H1 (cell line): ENCODE measurements at regions not wholly inside any gene's neighbourhood (a gene's known extent, or its start where the extent isn't known, plus 50 kb on each side); places are given as distances from the start of the nearest gene placed in this dataset.

Experiments
- CREB1 ChIP-seq: IDR thresholded peaks from 2 replicates; pipeline ENCODE4 v1.6.1; 2012; ENCODE audit warnings: inconsistent platforms
- EP300 ChIP-seq, 2 experiments: IDR thresholded peaks; 1 replicate in 1 of 2; 2 replicates in 1 of 2; pipeline ENCODE4 v1.6.1; 2011 to 2012; ENCODE audit warnings: low read depth in 2 of 2, low read length in 2 of 2, mild to moderate bottlenecking in 2 of 2, borderline replicate concordance in 1 of 2, inconsistent platforms in 1 of 2, moderate library complexity in 1 of 2
- EZH2 ChIP-seq: fragments of 200-600 bp; sonication (generic); IDR thresholded peaks from 2 replicates; pipeline ENCODE4 v1.7.1; 2012; ENCODE audit warnings: low read depth, mild to moderate bottlenecking, moderate library complexity, low read length, inconsistent platforms; ENCODE audit not compliant: severe bottlenecking
- POLR2A ChIP-seq, 2 experiments: IDR thresholded peaks; 1 replicate in 1 of 2; 2 replicates in 1 of 2; pipeline ENCODE4 v1.6.1; 2011; ENCODE audit warnings: low read depth in 2 of 2, low read length in 2 of 2, mild to moderate bottlenecking in 2 of 2; ENCODE audit errors: control extremely low read depth in 1 of 2
- RXRA ChIP-seq: IDR thresholded peaks from 2 replicates; pipeline ENCODE4 v1.6.1; 2011; ENCODE audit warnings: low read depth, mild to moderate bottlenecking, low read length, moderate library complexity; ENCODE audit not compliant: insufficient read depth
- SIX5 ChIP-seq: IDR thresholded peaks from 2 replicates; pipeline ENCODE4 v1.6.1; 2011; ENCODE audit warnings: mild to moderate bottlenecking, low read depth, low read length
- SP4 ChIP-seq: IDR thresholded peaks from 2 replicates; pipeline ENCODE4 v1.6.1; 2012; ENCODE audit warnings: low read length, inconsistent platforms
- TAF1 ChIP-seq: IDR thresholded peaks from 2 replicates; pipeline ENCODE4 v1.6.1; 2011; ENCODE audit warnings: mild to moderate bottlenecking, low read depth, low read length
- YY1 ChIP-seq: IDR thresholded peaks from 2 replicates; pipeline ENCODE4 v1.6.1; 2011; ENCODE audit warnings: low read depth, mild to moderate bottlenecking, low read length
- TF ChIP-seq, protein P1 (sequence below): IDR thresholded peaks from 2 replicates; pipeline ENCODE4 v1.6.1; 2012; ENCODE audit warnings: inconsistent platforms
- TF ChIP-seq, protein P2 (sequence below), 3 experiments: IDR thresholded peaks; 1 replicate in 2 of 3; 2 replicates in 1 of 3; pipeline versions ENCODE4 v1.5.1 to v1.6.1; 2011; ENCODE audit warnings: low read length in 3 of 3, mild to moderate bottlenecking in 3 of 3, inconsistent platforms in 2 of 3, low read depth in 1 of 3, moderate library complexity in 1 of 3; ENCODE audit not compliant: insufficient read depth in 1 of 3; ENCODE audit errors: control extremely low read depth in 1 of 3

DNA sequence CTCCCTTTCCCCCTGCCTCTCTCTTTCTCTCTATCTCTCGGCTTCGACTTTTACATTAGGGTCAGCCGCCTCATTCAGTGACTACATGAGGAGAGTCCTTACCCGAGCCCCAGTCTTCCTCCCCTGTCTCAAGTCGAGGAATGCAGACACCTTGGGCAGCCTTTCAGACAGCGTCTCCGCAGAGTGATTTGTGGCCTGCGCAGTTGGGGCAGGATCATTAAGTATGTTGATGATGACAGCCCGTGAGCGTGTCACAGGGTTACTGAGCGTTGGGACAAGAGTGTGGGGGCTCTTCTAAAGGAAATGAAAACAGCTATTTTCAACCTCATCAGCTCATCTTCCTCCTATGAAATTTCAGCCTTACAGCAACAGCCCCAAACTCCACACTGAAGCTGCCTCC lies 312.1 kb upstream of the GATB start:
- TF ChIP-seq, protein P1, sequence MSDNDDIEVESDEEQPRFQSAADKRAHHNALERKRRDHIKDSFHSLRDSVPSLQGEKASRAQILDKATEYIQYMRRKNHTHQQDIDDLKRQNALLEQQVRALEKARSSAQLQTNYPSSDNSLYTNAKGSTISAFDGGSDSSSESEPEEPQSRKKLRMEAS: no peak
- TF ChIP-seq, protein P2, sequence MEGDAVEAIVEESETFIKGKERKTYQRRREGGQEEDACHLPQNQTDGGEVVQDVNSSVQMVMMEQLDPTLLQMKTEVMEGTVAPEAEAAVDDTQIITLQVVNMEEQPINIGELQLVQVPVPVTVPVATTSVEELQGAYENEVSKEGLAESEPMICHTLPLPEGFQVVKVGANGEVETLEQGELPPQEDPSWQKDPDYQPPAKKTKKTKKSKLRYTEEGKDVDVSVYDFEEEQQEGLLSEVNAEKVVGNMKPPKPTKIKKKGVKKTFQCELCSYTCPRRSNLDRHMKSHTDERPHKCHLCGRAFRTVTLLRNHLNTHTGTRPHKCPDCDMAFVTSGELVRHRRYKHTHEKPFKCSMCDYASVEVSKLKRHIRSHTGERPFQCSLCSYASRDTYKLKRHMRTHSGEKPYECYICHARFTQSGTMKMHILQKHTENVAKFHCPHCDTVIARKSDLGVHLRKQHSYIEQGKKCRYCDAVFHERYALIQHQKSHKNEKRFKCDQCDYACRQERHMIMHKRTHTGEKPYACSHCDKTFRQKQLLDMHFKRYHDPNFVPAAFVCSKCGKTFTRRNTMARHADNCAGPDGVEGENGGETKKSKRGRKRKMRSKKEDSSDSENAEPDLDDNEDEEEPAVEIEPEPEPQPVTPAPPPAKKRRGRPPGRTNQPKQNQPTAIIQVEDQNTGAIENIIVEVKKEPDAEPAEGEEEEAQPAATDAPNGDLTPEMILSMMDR (IDR thresholded peaks at IDR 0.05; ENCODE audit: control extremely low read depth in 1 of 3, insufficient read depth in 1 of 3, low read depth in 1 of 3, low read length in 3 of 3): no peak
- TF ChIP-seq POLR2A (IDR thresholded peaks at IDR 0.05; ENCODE audit: control extremely low read depth in 1 of 2, low read depth in 2 of 2, low read length in 2 of 2): no peak
- no peak for TF ChIP-seq EZH2
- TF ChIP-seq EP300 (IDR thresholded peaks at IDR 0.05; ENCODE audit: borderline replicate concordance in 1 of 2, low read depth in 2 of 2, low read length in 2 of 2): no peak
- no peak for TF ChIP-seq SP4
- no peak for TF ChIP-seq RXRA
- no peak for TF ChIP-seq SIX5
- no peak for TF ChIP-seq YY1
- no peak for TF ChIP-seq TAF1
- no peak for TF ChIP-seq CREB1
